ENCODE measurements at regions not wholly inside any gene's neighbourhood (a gene's known extent, or its start where the extent isn't known, plus 50 kb on each side); places are given as distances from the start of the nearest gene placed in this dataset.

- no peak overlapping the region for H3K9ac ChIP-seq (ENCODE audit: low read length)
- TF ChIP-seq EZH2phosphoT487 (IDR thresholded peaks at IDR 0.05; ENCODE audit: low read depth) (no peak), CTCF (IDR thresholded peaks at IDR 0.05; ENCODE audit: low read depth, low read length) (no peak)
- H3K4me1 ChIP-seq (ENCODE audit: low read length) = peaks cover 14% of the 10 kb centered on the region
- no peaks in the 10 kb centered on the region for H4K20me1 ChIP-seq (ENCODE audit: insufficient read depth, low read length)
- no peak overlapping the region for H3K27ac ChIP-seq (ENCODE audit: low read length)
- H3K27me3 ChIP-seq (ENCODE audit: low read depth, low read length) = no peaks in the 10 kb centered on the region
- H3K79me2 ChIP-seq (ENCODE audit: low read length) = no peaks in the 10 kb centered on the region
- no peaks in the 10 kb centered on the region for H3K9me3 ChIP-seq (ENCODE audit: insufficient read depth, low read length)
- H3K36me3 ChIP-seq (replicated peaks; ENCODE audit: low read depth, low read length) = peaks cover 14% of the 10 kb centered on the region
- H3K4me2 ChIP-seq (ENCODE audit: low read length) = no peak overlapping the region
- H3K4me3 ChIP-seq (ENCODE audit: low read length) = no peak overlapping the region
- no peak overlapping the region for H2AFZ ChIP-seq (ENCODE audit: low read depth, low read length)
These were observed 665.6 kb downstream of the DHX35 start for GRCh38 chr20:39627765-39628164.

GRCh38 chr20:39624316-39624715, 662.2 kb downstream of the DHX35 start:
- no peak overlapping the region for H3K27ac ChIP-seq (ENCODE audit: low read length)
- peaks cover 21% of the 10 kb centered on the region for H3K4me1 ChIP-seq (ENCODE audit: low read length)
- H3K79me2 ChIP-seq (ENCODE audit: low read length) = no peaks in the 10 kb centered on the region
- no peak overlapping the region for H3K9ac ChIP-seq (ENCODE audit: low read length)
- H3K4me3 ChIP-seq (ENCODE audit: low read length) = no peak overlapping the region
- H3K36me3 ChIP-seq (replicated peaks; ENCODE audit: low read depth, low read length) = peaks cover 18% of the 10 kb centered on the region
- no peaks in the 10 kb centered on the region for H3K27me3 ChIP-seq (ENCODE audit: low read depth, low read length)
- H3K9me3 ChIP-seq (ENCODE audit: insufficient read depth, low read length) = peaks cover 9% of the 10 kb centered on the region
- no peak for TF ChIP-seq CTCF (IDR thresholded peaks at IDR 0.05; ENCODE audit: low read depth, low read length)
- no peak for TF ChIP-seq EZH2phosphoT487 (IDR thresholded peaks at IDR 0.05; ENCODE audit: low read depth)
- no peaks in the 10 kb centered on the region for H4K20me1 ChIP-seq (ENCODE audit: insufficient read depth, low read length)
- H2AFZ ChIP-seq (ENCODE audit: low read depth, low read length) = no peak overlapping the region
- H3K4me2 ChIP-seq (ENCODE audit: low read length) = no peak overlapping the region

GRCh38 chr20:39623584-39624234, 661.6 kb downstream of the DHX35 start:
- H3K27me3 ChIP-seq (ENCODE audit: low read depth, low read length) = no peaks in the 10 kb centered on the region
- H3K4me3 ChIP-seq (ENCODE audit: low read length) = peak overlapping the region; percentile 14; the same call in 1 of the 2 replicates
- H3K36me3 ChIP-seq (replicated peaks; ENCODE audit: low read depth, low read length) = peaks cover 18% of the 10 kb centered on the region
- peaks cover 22% of the 10 kb centered on the region for H3K4me1 ChIP-seq (ENCODE audit: low read length)
- 0 out of 2 replicates have a peak overlapping the region, but pooled peaks have one; percentile 5 for H2AFZ ChIP-seq (ENCODE audit: low read depth, low read length)
- H3K9ac ChIP-seq (ENCODE audit: low read length) = no peak overlapping the region; the same call in 1 of the 2 replicates
- peak overlapping the region; percentile 51 for H3K4me2 ChIP-seq (ENCODE audit: low read length)
- peaks cover 9% of the 10 kb centered on the region for H3K9me3 ChIP-seq (ENCODE audit: insufficient read depth, low read length)
- TF ChIP-seq EZH2phosphoT487 (IDR thresholded peaks at IDR 0.05; ENCODE audit: low read depth) (no peak), CTCF (IDR thresholded peaks at IDR 0.05; ENCODE audit: low read depth, low read length) (no peak)
- no peaks in the 10 kb centered on the region for H4K20me1 ChIP-seq (ENCODE audit: insufficient read depth, low read length)
- H3K79me2 ChIP-seq (ENCODE audit: low read length) = no peaks in the 10 kb centered on the region
- H3K27ac ChIP-seq (ENCODE audit: low read length) = peak overlapping the region; percentile 60

GRCh38 chr20:39619271-39619785, 657.2 kb downstream of the DHX35 start:
- Histone ChIP-seq H3K9ac (ENCODE audit: low read length) (no peak overlapping the region), H2AFZ (ENCODE audit: low read depth, low read length) (peak overlapping the region; percentile 12; the same call in 1 of the 2 replicates), H3K79me2 (ENCODE audit: low read length) (no peaks in the 10 kb centered on the region), H3K4me3 (ENCODE audit: low read length) (no peak overlapping the region), H3K27ac (ENCODE audit: low read length) (no peak overlapping the region), H3K9me3 (ENCODE audit: insufficient read depth, low read length) (peaks cover 9% of the 10 kb centered on the region), H3K36me3 (replicated peaks; ENCODE audit: low read depth, low read length) (peaks cover 17% of the 10 kb centered on the region), H3K4me1 (ENCODE audit: low read length) (peaks cover 22% of the 10 kb centered on the region), H4K20me1 (ENCODE audit: insufficient read depth, low read length) (no peaks in the 10 kb centered on the region), H3K27me3 (ENCODE audit: low read depth, low read length) (no peaks in the 10 kb centered on the region), H3K4me2 (ENCODE audit: low read length) (no peak overlapping the region)
- TF ChIP-seq EZH2phosphoT487 (IDR thresholded peaks at IDR 0.05; ENCODE audit: low read depth) (no peak), CTCF (IDR thresholded peaks at IDR 0.05; ENCODE audit: low read depth, low read length) (no peak)
